Activated T-cell treated with anti-CD3 and anti-CD28 coated beads for 4 hours (primary cell): ENCODE measurements at regions not wholly inside any gene's neighbourhood (a gene's known extent, or its start where the extent isn't known, plus 50 kb on each side); places are given as distances from the start of the nearest gene placed in this dataset.

ENCODE experiments used
- DNase-seq: peaks from one replicate; pipeline ENCODE4 v3.0.0-alpha.2; 2020

DNA sequence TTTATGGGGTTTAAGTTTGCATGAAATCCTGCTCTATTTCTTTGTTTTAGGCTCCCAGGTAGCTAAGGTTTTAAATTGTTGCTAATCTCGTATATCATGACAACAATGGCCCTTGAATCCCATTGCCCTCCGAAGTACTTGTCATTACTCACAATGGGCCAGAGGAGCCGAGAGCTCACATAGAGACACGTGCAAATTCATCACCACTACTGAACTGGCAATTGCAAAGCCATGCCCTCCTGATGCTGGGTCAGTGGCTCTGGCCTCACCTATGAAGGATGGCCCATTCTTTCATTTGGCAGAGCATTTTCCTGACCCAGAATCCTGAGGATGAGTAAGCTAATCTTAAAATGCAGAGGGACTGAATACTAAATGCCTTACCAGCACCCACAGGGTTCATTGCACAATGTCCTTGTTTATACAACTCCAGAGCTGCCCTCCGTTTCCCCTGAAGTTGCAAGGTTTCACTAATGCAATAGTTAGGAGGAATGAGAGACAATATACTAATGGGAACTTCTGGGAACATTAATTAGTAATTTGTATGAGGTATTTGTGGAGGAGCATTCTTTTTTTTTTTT is 71.6 kb upstream of the GAREM1 start:
- DNase-seq: no peak

DNA sequence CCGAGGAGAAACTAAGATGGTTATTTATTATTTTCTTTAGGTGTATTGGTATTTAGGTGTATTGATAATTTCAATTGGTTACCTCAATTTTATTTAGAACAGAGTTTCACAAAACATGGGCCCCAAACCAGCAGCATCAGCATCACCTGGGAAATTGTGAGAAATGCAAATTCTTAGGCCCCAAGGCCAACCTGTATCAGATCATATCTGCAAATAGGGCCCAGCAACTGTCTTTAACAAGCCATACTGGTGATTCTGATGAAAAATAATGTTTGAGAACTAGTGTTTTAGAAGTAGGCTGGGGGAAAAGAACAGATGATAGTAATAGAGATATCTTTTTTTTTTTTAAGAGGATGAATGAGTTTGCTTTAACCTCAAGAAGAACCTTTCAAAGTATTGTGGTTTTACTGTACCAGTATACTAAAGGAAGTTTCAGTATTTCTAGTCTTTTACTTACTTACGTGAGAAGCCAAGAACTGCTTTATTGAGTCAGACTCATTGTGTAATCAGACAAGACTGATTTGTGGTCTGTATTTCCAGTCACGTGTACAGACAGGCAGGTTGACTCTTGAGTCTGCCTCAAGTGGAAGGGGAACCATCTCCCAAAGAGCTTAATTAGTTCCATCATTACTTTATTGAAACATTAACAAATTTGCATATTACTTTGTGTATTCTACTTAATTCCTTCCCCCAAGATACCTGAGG is 60.4 kb upstream of the GAREM1 start:
- DNase-seq: no peak

DNA sequence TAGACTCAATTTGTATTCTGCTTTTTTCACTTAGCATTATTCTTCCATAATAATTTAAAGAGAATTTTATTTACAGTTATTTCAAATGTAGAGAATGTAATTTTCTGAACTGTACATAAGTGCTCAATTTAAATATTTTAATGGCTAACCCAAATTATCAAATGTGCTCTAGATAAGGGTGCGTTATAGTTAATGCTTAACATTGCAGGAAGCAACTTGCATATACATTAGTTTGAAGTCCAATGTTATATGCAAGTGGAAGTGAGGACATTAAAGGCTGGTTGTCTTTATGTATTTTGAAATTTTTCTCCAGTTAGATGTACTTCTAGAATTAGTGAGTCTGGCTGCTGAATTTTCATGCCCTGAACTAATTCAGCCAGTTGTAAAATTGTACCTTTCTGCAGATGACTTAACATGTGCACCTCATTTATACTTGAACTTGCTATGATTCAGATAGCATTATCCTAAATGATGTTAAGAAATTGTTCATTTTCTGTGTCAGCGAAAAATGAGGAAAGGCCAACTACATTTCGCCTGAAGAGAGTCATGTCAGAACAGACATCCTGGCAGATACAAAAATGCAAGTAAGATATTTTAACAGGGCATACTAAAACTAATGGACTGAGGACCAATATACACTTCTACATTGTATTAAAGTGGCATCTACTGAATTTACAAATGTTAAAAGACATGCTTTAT is 59.2 kb upstream of the GAREM1 start:
- no peak for DNase-seq

DNA sequence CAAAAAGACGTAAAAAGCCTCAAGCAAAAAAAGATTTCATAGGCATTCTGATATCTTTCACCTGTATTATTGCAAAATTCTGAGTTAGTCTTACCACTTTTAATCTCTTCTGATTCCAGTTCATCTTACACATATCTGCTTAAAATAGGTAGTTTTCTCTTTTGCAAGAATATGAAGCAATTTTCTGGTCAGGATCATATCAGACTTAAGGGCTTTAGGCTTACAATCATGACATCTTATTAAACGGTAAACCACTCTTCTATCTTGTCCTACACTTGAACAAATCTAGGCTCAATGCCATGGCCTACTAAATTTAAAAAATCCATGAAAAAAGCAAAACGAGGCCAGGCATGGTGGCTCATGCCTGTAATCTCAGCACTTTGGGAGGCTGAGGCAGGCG is 50.1 kb upstream of the GAREM1 start:
- no peak for DNase-seq
